Activated CD4-positive, alpha-beta T cell treated with anti-CD3 and anti-CD28 coated beads, Interleukin-2, amount 50 U/mL, for 24 hours (primary cell): ENCODE measurements at regions not wholly inside any gene's neighbourhood (a gene's known extent, or its start where the extent isn't known, plus 50 kb on each side); places are given as distances from the start of the nearest gene placed in this dataset.
"Not testable (repeated sequence)": the region's sequence is repeated elsewhere in the genome, so short reads cannot be mapped to it uniquely, and the experiment has no call there.

Experiments
- DNase-seq, 2 donors: peaks; one replicate each; pipeline ENCODE4 v3.0.0-alpha.2; 2020; ENCODE audit warnings: low read depth in 1 of 2, low spot score in 1 of 2

DNA sequence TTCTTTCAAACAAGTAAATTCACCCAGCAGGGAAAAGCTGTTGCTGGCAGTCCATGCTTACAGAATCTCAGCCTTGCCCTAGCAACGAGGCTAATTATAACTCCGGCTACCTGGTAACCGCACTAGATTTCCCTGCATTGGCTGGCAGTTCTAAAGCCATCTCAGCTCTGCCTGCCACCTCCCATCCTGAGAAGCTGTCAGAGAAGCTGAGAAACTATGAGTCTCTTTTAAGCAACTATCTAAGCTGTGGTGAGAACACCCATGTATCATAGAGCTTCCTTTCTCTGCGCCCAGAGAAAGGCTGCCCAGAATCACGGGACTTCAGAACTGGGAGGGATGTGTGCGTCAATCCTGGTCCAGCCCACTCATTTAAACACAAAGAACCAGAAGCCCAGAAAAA, 113.9 kb upstream of the NBPF26 start:
- not testable (repeated sequence) for DNase-seq

DNA sequence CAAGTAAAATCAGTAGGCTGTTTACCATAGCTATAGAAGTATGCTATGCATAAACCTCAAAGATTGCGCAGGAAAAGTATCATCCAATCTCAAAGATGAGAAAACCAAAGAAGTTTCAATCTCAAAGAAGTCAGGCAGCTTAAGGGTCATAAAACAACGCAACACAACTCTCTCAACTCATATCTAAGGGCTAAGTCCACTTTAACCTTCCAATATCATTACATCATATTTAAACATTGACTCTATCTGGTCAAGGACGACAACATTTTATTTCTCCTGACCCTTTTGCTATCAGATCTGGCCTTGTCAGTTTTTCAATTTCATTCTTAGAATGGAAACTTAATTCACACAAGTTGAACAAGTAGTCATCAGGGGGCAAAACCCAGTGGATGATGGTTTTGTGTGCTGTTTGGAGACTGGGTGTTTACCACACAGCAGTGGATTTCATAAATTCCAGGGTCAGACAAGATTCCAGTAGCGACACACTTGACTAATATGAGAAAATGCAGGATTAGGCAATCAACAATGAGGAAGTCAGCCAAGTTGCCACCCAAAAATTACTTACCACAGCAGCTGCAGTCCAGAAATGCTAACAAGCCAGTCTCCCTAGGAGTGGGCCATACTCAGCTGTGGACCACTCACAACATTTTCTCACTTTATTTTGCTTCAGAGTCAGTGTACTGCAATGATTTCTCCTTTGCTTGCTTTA, 108.7 kb upstream of the NBPF26 start:
- not testable (repeated sequence) for DNase-seq

DNA sequence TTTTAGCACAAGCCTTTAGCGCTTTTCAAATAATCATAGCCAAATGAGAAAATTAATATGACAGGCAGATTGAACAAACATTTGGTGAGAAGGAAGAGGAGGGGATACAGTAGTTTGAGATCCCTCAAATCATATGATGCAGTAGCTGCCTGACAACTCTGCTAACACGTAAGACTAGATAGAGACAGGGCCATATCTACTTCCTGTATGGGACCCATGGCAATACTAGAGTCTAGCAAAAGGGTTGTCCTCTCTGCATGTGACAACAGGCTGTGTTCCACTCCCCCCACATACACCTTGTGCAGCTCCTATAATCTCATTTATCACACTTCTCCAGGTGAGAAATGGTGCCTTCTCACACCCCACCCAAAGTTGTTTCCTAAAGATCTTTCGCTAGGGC, 106.3 kb upstream of the NBPF26 start:
- DNase-seq: not testable (repeated sequence)

DNA sequence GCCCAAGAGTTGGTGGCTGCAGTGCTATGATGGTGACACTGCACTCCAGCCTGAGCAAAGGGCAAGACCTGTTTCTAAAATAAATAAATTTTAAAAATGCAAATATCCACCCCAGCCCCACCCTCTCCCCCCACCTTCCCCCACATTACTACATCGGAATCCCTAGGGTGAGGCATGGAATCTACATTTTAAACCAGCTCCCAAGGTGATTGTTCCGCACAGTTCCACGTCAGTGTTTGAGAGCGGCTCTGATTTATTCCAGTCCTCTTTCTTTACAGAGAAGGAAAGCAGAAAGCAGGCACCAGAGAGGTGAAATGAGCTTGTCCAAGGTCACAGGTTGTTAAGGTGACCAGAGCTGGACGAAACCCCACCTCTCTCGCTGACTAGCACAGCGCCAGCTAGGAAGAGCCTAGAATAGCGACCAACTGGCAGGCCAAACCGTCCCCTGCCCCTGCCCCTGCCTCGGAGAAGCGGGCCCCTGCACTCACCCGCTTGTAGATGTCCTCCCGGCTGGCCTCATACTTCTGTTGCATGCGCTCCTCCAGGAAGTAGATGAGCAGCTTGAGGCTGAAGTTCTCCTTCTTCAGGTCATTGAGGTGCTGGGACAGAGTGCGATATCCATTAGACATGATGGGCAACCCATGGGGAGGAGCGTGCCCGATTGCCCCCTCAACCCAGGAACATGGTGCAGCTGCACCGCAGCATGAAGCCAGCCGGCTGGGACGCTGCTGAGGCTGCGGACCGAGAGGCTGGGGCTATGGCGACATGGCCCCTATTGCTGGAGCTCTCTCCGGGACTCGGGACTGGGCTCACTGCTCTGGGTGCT, 103.7 kb upstream of the NBPF26 start:
- DNase-seq: not testable (repeated sequence)

DNA sequence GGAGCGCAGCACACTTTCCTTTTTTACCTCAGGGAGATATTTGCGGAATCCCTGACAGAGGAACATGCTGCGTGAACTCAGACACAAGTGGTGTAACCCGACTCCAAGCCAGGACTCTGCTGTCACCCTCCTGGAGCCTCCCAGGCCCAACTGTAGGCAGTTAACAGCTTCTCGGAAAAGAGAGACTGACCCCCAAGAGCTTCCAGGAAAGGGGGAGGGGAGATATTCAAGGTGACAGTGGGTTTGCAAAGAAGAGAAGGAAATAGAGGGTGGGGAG, 103.1 kb upstream of the NBPF26 start:
- DNase-seq: not testable (repeated sequence)

DNA sequence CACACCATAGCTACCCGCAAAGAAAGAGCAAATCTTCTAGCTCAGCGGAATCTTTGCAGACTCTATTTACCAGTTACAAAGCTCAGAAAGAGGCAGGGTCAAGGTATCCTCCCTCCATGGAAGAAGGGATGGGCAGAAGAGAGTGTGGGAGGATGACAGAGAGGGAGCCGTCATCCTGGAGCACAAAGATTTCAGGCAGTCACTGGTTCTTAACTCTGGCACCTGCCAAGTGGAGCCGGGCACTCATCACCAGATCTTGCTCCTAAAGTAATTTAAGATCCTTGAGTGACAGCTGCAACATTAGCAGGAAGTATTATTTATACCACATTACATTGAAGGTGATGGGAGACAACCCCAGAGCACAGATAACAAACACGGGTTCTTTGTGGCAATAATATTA, 102.5 kb upstream of the NBPF26 start:
- not testable (repeated sequence) for DNase-seq

DNA sequence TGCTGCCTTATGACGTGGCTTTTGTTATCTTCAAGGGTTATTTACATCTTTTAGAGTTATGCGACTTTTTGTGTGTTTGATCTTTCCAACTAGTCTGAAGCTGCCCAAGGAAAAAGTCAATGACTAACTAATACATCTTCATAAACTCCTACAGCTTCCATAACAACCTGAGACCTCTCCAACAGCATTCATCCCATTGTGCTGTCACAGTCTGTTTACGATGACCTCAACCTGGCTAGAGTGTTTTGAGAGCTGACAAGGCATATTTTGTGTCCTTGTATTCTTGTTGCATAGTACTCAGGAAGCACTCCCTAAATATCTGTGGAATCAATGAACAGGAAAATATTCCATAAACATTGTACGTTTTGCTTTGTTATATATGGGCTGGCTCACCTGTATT, 100.2 kb upstream of the NBPF26 start:
- not testable (repeated sequence) for DNase-seq

DNA sequence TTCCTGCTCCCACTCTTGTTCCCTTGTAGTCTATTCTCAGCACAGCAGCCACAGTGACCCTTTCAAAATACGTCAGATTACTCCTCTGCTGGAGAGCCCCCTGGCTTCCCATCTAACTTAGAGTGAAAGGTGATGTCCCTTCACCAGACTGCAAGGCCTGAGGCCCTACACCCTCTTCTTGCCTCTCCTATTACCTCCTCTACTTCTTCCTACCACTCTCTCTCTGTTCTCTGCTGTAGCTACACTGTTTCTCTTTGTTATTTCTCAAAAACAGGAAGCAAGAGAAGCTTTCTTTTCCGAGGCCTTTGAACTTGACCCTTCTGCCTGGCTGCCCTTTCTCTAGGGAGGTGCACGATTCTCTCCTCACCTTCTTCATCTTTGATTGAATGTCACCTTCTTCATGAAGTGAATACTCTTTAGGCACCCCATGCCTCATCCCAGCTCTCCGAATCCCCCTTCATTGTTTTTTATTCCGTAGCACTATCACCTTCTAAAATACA, 99.1 kb upstream of the NBPF26 start:
- not testable (repeated sequence) for DNase-seq

DNA sequence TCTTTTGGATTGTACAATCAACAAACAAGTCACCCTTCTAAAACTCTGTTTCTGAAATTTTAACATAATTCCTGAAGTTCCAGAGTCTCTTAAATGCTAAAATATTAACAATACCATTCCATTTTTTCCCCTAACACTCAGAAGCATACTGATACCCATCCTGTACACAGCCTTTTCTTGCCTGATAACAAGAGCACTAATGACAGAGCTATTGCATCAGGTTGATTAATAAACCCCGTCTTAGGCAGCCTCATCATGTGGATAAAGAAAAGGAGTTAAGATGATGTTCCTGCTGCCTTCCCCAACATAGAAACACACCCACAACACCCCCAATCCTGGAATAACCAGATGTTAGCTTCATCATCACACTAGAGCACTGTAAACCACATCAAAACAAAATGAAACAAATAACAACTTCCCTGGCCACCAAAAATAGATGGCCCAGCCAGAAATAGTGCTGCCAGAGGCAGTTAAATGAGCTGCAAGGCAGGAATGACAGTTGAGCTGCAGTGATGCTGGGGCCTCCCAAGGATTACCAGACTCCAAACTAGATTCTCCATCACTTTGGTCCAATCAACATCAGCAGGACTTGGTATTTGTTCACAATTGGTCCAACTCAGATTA, 93.8 kb upstream of the NBPF26 start:
- not testable (repeated sequence) for DNase-seq

DNA sequence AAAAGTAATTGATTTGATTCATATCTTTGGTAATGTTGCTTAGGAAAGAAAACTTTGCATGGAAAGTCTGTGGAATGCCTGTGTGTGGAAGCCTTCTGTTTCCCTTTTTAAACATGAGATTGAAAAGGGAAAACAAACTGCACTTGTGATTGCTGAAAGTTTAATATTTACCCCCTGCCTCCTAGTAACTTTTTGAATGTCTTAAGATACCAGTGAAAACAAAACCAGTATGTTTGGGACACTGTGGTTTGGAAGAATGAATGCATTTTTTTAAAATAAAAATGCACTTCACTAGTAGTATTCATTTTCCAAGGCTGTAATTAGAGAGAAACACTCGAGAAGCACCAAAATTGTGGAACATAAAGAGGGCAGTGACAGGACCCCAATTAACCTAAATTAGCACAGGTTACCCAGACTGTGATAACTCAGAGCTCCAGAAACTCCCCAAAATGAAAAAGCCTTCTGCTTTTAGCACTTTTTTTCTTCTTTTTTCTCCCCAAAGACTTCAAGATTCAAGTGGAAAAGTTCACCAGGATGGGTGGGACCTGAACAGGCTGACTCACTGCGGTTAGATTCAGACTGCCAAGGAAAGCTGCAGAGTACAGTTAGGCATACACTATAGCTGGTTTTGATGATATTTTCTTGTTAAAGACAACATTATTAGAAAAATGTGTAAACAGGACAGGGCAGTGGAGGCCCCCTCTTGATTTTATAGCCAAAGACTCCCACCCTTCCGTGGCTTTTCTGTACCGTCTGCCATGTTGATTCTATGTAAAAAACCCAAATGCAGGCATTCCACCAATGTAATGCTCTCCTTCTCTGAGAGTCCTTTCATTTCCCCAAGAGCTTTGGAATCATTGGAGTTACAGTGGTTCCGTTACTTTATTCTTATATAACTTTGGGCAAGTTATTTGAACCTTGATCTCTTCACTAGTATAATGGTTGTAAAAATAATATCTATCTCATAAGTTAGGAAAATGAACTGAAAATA, 88.6 kb upstream of the NBPF26 start:
- DNase-seq: not testable (repeated sequence)

DNA sequence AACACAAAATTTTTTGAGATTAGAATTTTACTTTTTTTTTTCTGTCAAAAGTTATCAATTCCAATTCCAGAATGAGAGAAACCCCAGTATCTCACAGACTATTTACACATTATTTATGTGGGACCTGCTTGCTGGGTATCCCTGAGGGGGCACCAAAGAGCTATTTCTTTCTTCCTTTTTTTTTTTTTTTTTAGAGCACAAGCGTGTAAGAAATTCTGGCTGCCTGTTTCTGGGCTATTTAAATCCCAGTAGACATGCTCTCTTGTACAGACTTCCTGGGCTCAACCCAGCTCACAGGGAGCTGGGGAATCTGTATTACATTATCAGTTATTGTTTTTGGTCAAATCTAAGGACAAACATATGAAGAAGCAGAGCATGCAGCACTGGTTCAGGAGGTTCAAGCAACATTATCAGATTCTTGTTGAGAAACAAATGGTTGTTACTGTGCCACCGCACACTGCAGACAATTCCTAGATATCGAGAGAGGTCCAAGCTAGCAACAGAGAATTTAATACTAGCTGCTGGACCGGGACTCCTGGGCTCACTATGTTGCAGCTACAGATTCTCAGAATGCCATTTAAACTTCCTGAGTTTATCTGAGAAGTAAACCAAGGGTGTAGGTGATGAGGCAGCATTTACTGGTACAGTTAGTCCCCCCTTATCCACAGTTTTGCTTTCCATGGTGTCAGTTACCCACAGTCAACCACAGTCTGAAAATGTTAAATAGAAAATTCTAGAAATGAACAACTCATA, 83.3 kb upstream of the NBPF26 start:
- not testable (repeated sequence) for DNase-seq

DNA sequence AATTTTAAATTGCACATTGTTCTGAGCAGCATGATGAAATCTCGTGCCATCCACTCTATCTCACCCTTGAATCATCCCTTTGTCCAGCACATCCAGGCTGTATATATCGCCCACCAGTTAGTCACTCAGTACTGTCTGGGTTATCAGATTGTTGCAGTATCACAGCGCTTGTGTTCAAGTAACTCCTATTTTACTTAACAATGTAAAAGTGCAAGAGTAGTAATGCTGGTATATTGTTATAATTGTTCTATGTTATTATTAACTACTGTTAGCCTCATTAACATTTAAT, 82.8 kb upstream of the NBPF26 start:
- not testable (repeated sequence) for DNase-seq

DNA sequence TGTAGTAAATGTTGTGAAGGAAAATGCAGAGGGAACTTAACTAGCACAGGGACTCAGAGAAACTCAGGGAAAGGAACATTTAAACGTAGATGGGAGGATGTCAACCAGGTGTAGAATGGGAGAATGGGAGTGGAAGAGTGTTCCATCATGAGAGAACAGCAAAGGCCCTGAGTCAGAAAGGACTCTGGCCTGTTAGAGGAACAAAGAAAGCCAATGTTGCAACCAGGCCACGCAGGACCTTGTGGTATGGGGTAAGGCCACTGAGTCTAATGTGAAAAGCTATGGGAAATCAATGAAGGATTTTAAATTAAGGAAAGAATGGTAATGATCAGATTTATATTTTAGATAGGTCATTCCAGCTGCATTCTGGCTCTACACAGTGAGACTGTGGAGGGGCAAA, 76.6 kb upstream of the NBPF26 start:
- not testable (repeated sequence) for DNase-seq

DNA sequence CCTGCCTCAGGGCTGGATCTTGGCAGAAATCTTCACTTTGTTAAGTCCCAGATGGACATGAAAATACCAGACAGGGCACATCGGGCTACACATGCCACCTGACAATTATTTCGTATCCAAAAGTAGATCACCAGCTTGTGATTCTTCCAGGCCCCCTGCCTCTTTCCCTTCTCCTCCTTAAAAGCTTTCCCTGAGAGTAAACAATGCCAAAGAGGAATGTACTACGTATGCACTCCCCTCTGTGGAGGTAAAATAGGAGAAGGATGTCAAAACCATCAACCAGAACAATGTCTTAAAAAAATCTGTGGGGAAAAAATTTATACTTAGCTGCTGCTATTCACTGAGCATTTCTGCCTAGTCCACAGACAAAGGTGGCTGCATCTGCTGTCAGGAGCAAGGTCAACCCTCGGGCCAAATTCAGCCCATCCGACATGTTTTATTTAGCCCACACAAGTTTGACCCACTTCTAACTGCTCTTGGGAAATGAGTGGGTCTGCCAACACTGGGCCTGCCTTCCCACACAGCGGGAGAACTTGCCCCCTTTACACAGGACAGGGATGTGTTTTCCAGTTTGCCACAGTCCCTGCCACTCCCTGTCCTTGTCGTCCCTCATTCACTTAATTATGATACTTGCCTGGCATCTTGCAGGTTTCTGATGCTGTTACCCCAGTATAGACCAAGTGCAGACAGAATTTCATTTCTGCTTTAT, 74.7 kb upstream of the NBPF26 start:
- DNase-seq: not testable (repeated sequence)

DNA sequence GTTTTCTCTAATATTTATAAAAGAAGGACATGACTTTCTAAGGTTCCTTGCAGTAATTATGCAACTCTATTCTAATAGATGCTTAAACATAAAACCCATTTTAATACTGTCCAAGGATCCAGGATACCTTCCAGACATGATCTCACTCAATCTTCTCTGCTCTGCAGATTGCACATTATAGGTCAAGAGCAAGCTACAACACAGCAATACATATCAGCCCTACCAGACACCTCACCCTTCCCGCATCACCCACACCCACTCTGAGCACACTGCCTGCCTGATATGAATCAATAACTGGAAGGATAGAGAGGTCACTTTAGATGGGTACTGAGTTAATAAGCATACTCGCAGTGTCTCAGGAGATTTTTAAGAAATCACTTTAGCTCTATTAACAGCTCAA, 74.0 kb upstream of the NBPF26 start:
- not testable (repeated sequence) for DNase-seq

DNA sequence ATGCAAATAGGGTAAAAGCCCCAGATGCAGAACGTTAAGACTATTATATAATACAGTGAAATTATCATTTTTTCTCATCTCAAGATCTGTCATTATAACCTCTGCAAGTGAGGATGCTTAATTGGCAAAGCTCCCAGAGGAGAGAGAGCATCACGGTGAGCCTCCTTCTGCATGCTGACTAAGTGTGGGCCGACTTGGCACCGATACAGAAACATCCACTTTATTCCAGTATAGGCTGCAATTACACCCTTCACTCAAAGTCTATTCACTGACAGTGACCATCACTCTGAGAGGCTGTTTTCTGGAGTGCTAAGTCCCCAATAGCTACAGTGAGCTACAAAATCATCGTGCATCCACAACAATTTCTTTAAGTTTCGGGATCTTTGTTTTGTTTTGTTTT, 69.6 kb upstream of the NBPF26 start:
- not testable (repeated sequence) for DNase-seq

DNA sequence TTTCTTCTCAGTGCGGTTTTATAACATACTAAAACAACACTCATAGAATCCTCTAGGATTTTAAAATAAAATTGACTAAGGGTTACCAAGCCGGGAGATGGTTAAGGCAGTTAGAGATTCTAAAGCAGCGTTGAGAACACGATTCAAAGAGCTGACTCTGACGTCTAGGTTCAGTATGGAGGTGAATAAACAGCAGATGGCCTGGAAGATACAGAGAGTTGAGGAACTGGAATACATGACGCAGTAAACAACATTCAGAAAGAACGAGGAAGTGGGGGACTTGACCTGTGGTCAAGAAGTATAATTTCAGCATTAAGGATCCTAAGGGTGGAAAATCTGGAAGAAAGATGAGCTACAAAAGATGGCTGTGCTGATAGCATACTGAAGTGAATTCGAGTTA, 68.4 kb upstream of the NBPF26 start:
- DNase-seq: not testable (repeated sequence)

DNA sequence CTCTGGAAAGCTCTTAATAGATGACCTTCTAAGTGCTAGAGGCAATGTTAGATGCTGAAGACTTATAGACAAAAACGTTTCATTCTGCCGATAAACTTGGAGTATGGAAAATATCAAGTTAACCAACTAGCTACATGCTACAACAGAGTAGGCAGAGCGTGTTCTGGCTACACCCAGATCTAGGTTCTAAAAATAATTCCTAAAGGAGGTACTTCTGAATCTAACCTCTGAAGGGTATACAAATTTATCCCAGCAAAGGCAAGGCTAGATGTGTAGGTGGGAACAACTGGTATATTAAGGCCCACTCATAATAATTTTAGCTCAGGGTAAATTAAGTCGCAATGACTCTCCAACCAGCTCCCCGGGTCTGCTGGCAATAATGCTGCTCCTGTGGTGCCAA, 67.6 kb upstream of the NBPF26 start:
- not testable (repeated sequence) for DNase-seq

DNA sequence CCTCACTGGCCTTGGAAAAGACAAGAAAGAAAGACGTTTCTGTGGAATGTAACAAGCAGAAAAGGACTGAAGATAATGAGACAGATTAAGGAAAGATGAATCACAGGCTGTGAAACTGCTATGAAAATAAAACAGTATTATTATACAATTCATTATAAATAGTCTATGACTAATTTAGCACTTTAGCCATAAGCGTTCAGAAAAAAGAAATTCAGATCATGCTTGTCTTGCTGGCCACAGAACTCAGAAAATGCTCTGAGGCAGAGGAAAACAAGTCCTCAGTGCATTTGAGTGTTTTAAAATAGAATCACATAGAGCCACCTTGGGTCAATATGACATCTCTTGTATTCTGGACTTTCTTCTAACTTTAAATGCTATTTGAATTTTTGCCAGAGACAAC, 65.9 kb upstream of the NBPF26 start:
- not testable (repeated sequence) for DNase-seq

DNA sequence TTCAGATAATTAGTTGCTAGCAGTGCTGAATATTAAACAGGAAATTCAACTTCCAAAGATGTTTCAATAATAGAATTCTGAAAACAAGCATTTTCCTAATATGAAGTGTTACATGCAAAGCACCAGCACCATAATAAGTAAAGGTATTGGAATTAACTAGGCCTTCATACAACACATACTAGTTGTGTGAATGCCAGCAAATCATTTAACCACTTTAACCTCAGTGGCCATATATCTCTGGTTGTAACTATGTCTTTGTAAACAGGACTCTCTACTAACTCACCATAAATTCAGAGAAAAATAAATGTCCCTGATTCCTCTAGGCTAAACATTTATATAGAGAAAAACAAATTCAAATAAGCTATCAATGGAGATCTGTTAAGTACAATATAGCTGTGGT, 65.1 kb upstream of the NBPF26 start:
- DNase-seq: not testable (repeated sequence)
